HepG2 (cell line): ENCODE measurements at regions not wholly inside any gene's neighbourhood (a gene's known extent, or its start where the extent isn't known, plus 50 kb on each side); places are given as distances from the start of the nearest gene placed in this dataset.

Source experiments
- ATAC-seq: fragments of 200-7000 bp; cut with Tn5 transposase; 3 replicates; pipeline ENCODE4 v1.9.1; 2020; ENCODE audit warnings: mild to moderate bottlenecking, moderate library complexity
- BruUV-seq: library from RNA; stranded (reverse); fragments of 400-500 nt; replicated peaks from 2 replicates; lab custom pipeline; 2021; lab: Mats Ljungman, UMichigan
- CTCF ChIA-PET: fragments of 300-600 bp; formaldehyde crosslinking; extraction: SDS; loops from one replicate; lab custom pipeline; 2021; ENCODE audit warnings: low total read pairs, inconsistent platforms, low intra/inter-chr PET ratio; lab: Yijun Ruan, JAX
- POLR2A ChIA-PET: fragments of 350-600 bp; sonication (Branson Sonifier 250); formaldehyde crosslinking; loops from one replicate; lab custom pipeline; 2020; ENCODE audit warnings: antibody characterized with exemption, inconsistent platforms; lab: Yijun Ruan, JAX
- DNase-seq: peaks from one replicate; pipeline ENCODE4 v3.0.0-alpha.2; 2015; ENCODE audit warnings: low spot score
- FAIRE-seq: peaks from 3 replicates; lab custom pipeline; 2011; peaks lifted over from hg19 to GRCh38; lab: Jason Lieb, UNC
- H2AFZ ChIP-seq: one replicate; pipeline ENCODE4 v1.6.1; 2011; ENCODE audit warnings: low read length, inconsistent platforms
- H3K27ac ChIP-seq: fragments of 300-600 bp; 3 replicates; pipeline ENCODE4 v1.8.0; 2011; ENCODE audit warnings: mixed run types, mild to moderate bottlenecking, mixed read lengths, low read length, inconsistent platforms; ENCODE audit not compliant: insufficient read depth; ENCODE audit errors: extremely low read length
- H3K27me3 ChIP-seq, 2 experiments: fragments of 200-600 bp in 1 of 2; 2 replicates in 1 of 2; 3 replicates in 1 of 2; pipeline versions ENCODE4 v1.6.0 to v1.8.0; 2011; ENCODE audit warnings: low read length in 2 of 2, mild to moderate bottlenecking in 2 of 2, moderate library complexity in 2 of 2, inconsistent platforms in 1 of 2; ENCODE audit not compliant: insufficient read depth in 2 of 2, control insufficient read depth in 1 of 2
- H3K36me3 ChIP-seq, 2 experiments: fragments of 200-600 bp in 1 of 2; replicated peaks in 1 of 2; 2 replicates in 1 of 2; 3 replicates in 1 of 2; pipeline versions ENCODE4 v1.5.1 to v1.8.0; 2011; ENCODE audit warnings: low read length in 2 of 2, inconsistent platforms in 1 of 2; ENCODE audit not compliant: insufficient read depth in 2 of 2, control insufficient read depth in 1 of 2
- H3K4me1 ChIP-seq: 2 replicates; pipeline ENCODE4 v1.5.1; 2012; ENCODE audit warnings: low read length, inconsistent platforms; ENCODE audit not compliant: insufficient read depth
- H3K4me2 ChIP-seq: 2 replicates; pipeline ENCODE4 v1.6.0; 2011; ENCODE audit warnings: low read depth, low read length, inconsistent platforms
- H3K4me3 ChIP-seq, 3 experiments: fragments of 200-600 bp in 1 of 3; sonication (generic), shearing (Covaris generic) in 1 of 3; replicated peaks in 1 of 3; 2 replicates each; pipeline ENCODE4 v1.5.1; 2011 to 2016; ENCODE audit warnings: low read length in 3 of 3, inconsistent platforms in 2 of 3, low read depth in 2 of 3, mild to moderate bottlenecking in 2 of 3, control low read depth in 1 of 3, mixed read lengths in 1 of 3; ENCODE audit not compliant: insufficient read depth in 1 of 3
- H3K79me2 ChIP-seq: one replicate; pipeline ENCODE4 v1.6.1; 2011; ENCODE audit warnings: low read length, inconsistent platforms; ENCODE audit not compliant: insufficient read depth
- H3K9ac ChIP-seq: 2 replicates; pipeline ENCODE4 v1.6.0; 2011; ENCODE audit warnings: mild to moderate bottlenecking, low read depth, low read length, inconsistent platforms; ENCODE audit not compliant: insufficient read depth
- H3K9me3 ChIP-seq: 2 replicates; pipeline ENCODE4 v1.5.1; 2012; ENCODE audit warnings: mild to moderate bottlenecking, low read length
- H4K20me1 ChIP-seq: 2 replicates; pipeline ENCODE4 v1.6.0; 2011; ENCODE audit warnings: inconsistent platforms, mild to moderate bottlenecking, low read length, moderate library complexity; ENCODE audit not compliant: insufficient read depth
- ARID2 ChIP-seq: sonication (generic); formaldehyde crosslinking; IDR thresholded peaks from 2 replicates; pipeline ENCODE4 v1.8.1; 2022; ENCODE audit warnings: mild to moderate bottlenecking, missing genetic modification reagents, borderline replicate concordance
- HDAC6 ChIP-seq: fragments of 200-600 bp; sonication (generic); IDR thresholded peaks from 2 replicates; pipeline ENCODE4 v1.7.0; 2017; ENCODE audit warnings: mild to moderate bottlenecking, antibody characterized with exemption, low read length, low read depth
- HNRNPH1 ChIP-seq: fragments of 200-400 bp; formaldehyde crosslinking; optimal IDR thresholded peaks from 2 replicates; pipeline ENCODE3; 2017; ENCODE audit warnings: mild to moderate bottlenecking, low read depth, low read length
- KLF9 ChIP-seq: IDR thresholded peaks from 2 replicates; pipeline ENCODE4 v1.6.1; 2016; ENCODE audit warnings: low read depth
- MAFK ChIP-seq, 2 experiments: IDR thresholded peaks in 1 of 2; conservative IDR thresholded peaks in 1 of 2; 2 replicates each; pipeline ENCODE4 v1.6.1; 2011; ENCODE audit warnings: improper control_type of control experiment in 2 of 2, low read length in 2 of 2
- RNF2 ChIP-seq: fragments of 450-650 bp; conservative IDR thresholded peaks from 2 replicates; pipeline ENCODE4 v1.6.1; 2016; ENCODE audit warnings: low read depth
- YEATS2 ChIP-seq: sonication (generic); formaldehyde crosslinking; IDR thresholded peaks from 2 replicates; pipeline ENCODE4 v1.4.0; 2020; ENCODE audit warnings: missing genetic modification reagents, borderline replicate concordance
- ZBTB7B ChIP-seq: sonication (generic); formaldehyde crosslinking; IDR thresholded peaks from 2 replicates; pipeline ENCODE4 v1.4.0; 2020; ENCODE audit warnings: missing genetic modification reagents
- ZIK1 ChIP-seq: sonication (generic); formaldehyde crosslinking; IDR thresholded peaks from 2 replicates; pipeline ENCODE4 v1.5.0; 2020; ENCODE audit warnings: mild to moderate bottlenecking, low read depth, missing genetic modification reagents, borderline replicate concordance
- ZNF101 ChIP-seq: sonication (generic); formaldehyde crosslinking; IDR thresholded peaks from 2 replicates; pipeline ENCODE4 v1.4.0; 2020; ENCODE audit warnings: mild to moderate bottlenecking, low read depth, missing genetic modification reagents, borderline replicate concordance
- ZNF225 ChIP-seq: sonication (generic); formaldehyde crosslinking; IDR thresholded peaks from 2 replicates; pipeline ENCODE4 v1.4.0; 2020; ENCODE audit warnings: mild to moderate bottlenecking, missing genetic modification reagents
- ZNF761 ChIP-seq: sonication (generic); formaldehyde crosslinking; conservative IDR thresholded peaks from 2 replicates; pipeline ENCODE4 v1.4.0; 2020; ENCODE audit warnings: mild to moderate bottlenecking, missing genetic modification reagents
- in situ Hi-C: cut with HindIII; loops from 2 replicates; pipeline ENCODE4 v1.10.0; 2017; ENCODE audit warnings: low pct_unique_long_range_greater_than_20kb; ENCODE audit not compliant: extremely low pct_ligation_motif_present
- intact Hi-C: fragments of 100-400 bp; cut with micrococcal nuclease; formaldehyde crosslinking; loops from one replicate; pipeline ENCODE4 v1.10.0; 2022; ENCODE audit not compliant: unreplicated experiment
- TF ChIP-seq, protein P1 (sequence below): sonication (generic); formaldehyde crosslinking; IDR thresholded peaks from 2 replicates; pipeline ENCODE4 v1.5.0; 2020; ENCODE audit warnings: mild to moderate bottlenecking, missing genetic modification reagents
- TF ChIP-seq, protein P2 (sequence below): IDR thresholded peaks from 2 replicates; pipeline ENCODE4 v1.6.1; 2016; ENCODE audit warnings: missing compliant biosample characterization, missing genetic modification reagents, borderline replicate concordance

DNA sequence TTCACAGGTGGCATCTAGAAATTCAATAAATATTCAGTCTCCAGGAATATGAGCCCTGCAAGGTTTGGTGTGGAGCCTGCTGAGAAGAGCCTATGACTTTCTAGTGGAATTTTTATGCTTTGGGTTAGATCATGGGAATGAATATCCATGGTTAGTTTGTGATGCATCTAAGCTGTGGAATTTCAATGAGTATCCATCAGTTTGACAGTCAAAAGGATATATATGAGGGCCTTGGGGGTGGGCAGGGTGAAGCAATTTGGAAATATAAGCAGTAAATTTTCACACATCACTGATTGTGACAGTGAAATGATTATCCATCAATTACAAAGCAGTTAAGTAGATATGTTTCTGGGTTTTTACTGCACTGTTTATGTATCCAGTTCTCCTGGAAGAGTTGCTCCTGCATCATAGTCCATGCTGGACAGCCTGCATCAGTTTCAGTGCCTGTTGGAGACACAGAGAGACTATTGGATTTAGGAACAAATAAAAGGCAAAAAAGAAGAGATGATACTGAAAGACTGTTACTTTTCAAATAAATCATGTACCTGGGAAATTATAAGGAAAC, 530.8 kb downstream of the MFSD1 start:
- no peaks in the 10 kb centered on the region for H3K9me3 ChIP-seq
- ChIA-PET POLR2A (no interaction called here), CTCF (no interaction called here)
- intact Hi-C loops (no loop called here), in situ Hi-C loops (no loop called here)
- no peaks in the 10 kb centered on the region for H3K79me2 ChIP-seq
- H2AFZ ChIP-seq, result no peak overlapping the region
- DNase-seq (no peak), FAIRE-seq (no peak), ATAC-seq (no peak)
- H3K27me3 ChIP-seq, result no peaks in the 10 kb centered on the region
- no peak for TF ChIP-seq ZNF761
- TF ChIP-seq ZBTB7B (CRISPR knock-in tag), result no peak
- H4K20me1 ChIP-seq, result no peaks in the 10 kb centered on the region
- H3K36me3 ChIP-seq, result no peaks in the 10 kb centered on the region
- H3K27ac ChIP-seq, result no peak overlapping the region
- H3K9ac ChIP-seq, result no peak overlapping the region
- H3K4me3 ChIP-seq, result no peak overlapping the region
- no peak overlapping the region for H3K4me2 ChIP-seq
- H3K4me1 ChIP-seq, result no peaks in the 10 kb centered on the region
- no TSS peak for BruUV-seq

DNA sequence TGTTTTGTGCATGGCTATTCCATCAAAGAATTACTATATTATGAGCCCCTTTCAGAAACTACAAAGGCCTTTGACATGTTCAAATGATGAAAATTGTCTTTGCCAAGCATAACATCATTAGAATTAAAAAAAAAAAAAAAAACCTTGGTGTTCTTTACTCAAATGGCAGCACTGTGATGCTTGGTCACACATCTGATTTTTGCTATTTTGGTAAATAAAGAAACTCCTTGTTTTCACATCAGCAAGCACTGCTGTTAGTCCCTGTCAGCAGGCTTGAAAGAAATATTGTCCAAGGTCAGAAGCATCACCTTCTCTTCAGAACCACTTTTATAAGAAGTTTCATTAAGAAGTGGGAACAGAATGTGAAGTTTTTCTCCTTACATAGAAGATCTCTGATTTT, 537.3 kb downstream of the MFSD1 start:
- ChIA-PET POLR2A (no interaction called here), CTCF (no interaction called here)
- Histone ChIP-seq H3K9me3 (no peaks in the 10 kb centered on the region; the same call in 1 of the 2 replicates), H3K4me2 (no peak overlapping the region), H4K20me1 (no peaks in the 10 kb centered on the region), H3K36me3 (no peaks in the 10 kb centered on the region), H3K4me1 (no peaks in the 10 kb centered on the region), H2AFZ (no peak overlapping the region), H3K27ac (no peak overlapping the region), H3K79me2 (no peaks in the 10 kb centered on the region), H3K9ac (no peak overlapping the region), H3K27me3 (no peaks in the 10 kb centered on the region), H3K4me3 (no peak overlapping the region)
- TF ChIP-seq RNF2, result no peak
- no peak for TF ChIP-seq ZIK1 (CRISPR knock-in tag)
- TF ChIP-seq YEATS2, result no peak
- no peak for TF ChIP-seq ARID2
- TF ChIP-seq HNRNPH1, result no peak
- no peak for TF ChIP-seq KLF9 (CRISPR knock-in tag)
- TF ChIP-seq MAFK (conservative IDR thresholded peaks at IDR 0.05 in 1 of 2, IDR thresholded peaks at IDR 0.05 in 1 of 2; ENCODE audit: low read length in 2 of 2), result no peak
- TF ChIP-seq, protein P1, sequence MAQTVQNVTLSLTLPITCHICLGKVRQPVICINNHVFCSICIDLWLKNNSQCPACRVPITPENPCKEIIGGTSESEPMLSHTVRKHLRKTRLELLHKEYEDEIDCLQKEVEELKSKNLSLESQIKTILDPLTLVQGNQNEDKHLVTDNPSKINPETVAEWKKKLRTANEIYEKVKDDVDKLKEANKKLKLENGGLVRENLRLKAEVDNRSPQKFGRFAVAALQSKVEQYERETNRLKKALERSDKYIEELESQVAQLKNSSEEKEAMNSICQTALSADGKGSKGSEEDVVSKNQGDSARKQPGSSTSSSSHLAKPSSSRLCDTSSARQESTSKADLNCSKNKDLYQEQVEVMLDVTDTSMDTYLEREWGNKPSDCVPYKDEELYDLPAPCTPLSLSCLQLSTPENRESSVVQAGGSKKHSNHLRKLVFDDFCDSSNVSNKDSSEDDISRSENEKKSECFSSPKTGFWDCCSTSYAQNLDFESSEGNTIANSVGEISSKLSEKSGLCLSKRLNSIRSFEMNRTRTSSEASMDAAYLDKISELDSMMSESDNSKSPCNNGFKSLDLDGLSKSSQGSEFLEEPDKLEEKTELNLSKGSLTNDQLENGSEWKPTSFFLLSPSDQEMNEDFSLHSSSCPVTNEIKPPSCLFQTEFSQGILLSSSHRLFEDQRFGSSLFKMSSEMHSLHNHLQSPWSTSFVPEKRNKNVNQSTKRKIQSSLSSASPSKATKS (CRISPR knock-in tag), result no peak
- TF ChIP-seq HDAC6, result no peak
- TF ChIP-seq ZNF101 (CRISPR knock-in tag), result no peak
- TF ChIP-seq ZNF225 (CRISPR knock-in tag), result no peak
- TF ChIP-seq, protein P2, sequence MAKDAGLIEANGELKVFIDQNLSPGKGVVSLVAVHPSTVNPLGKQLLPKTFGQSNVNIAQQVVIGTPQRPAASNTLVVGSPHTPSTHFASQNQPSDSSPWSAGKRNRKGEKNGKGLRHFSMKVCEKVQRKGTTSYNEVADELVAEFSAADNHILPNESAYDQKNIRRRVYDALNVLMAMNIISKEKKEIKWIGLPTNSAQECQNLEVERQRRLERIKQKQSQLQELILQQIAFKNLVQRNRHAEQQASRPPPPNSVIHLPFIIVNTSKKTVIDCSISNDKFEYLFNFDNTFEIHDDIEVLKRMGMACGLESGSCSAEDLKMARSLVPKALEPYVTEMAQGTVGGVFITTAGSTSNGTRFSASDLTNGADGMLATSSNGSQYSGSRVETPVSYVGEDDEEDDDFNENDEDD (CRISPR knock-in tag), result no peak
- ATAC-seq (no peak), DNase-seq (no peak), FAIRE-seq (no peak)
- intact Hi-C loops (no loop called here), in situ Hi-C loops (no loop called here)
- no TSS peak for BruUV-seq
